ENCODE measurements at regions not wholly inside any gene's neighbourhood (a gene's known extent, or its start where the extent isn't known, plus 50 kb on each side); places are given as distances from the start of the nearest gene placed in this dataset.

GRCh38 chr4:75370576-75370975 is 143.6 kb downstream of the RCHY1 start:
- TF ChIP-seq POLR2AphosphoS5 (IDR thresholded peaks at IDR 0.05; ENCODE audit: low read depth, low read length), result no peak
- TF ChIP-seq, protein P1, sequence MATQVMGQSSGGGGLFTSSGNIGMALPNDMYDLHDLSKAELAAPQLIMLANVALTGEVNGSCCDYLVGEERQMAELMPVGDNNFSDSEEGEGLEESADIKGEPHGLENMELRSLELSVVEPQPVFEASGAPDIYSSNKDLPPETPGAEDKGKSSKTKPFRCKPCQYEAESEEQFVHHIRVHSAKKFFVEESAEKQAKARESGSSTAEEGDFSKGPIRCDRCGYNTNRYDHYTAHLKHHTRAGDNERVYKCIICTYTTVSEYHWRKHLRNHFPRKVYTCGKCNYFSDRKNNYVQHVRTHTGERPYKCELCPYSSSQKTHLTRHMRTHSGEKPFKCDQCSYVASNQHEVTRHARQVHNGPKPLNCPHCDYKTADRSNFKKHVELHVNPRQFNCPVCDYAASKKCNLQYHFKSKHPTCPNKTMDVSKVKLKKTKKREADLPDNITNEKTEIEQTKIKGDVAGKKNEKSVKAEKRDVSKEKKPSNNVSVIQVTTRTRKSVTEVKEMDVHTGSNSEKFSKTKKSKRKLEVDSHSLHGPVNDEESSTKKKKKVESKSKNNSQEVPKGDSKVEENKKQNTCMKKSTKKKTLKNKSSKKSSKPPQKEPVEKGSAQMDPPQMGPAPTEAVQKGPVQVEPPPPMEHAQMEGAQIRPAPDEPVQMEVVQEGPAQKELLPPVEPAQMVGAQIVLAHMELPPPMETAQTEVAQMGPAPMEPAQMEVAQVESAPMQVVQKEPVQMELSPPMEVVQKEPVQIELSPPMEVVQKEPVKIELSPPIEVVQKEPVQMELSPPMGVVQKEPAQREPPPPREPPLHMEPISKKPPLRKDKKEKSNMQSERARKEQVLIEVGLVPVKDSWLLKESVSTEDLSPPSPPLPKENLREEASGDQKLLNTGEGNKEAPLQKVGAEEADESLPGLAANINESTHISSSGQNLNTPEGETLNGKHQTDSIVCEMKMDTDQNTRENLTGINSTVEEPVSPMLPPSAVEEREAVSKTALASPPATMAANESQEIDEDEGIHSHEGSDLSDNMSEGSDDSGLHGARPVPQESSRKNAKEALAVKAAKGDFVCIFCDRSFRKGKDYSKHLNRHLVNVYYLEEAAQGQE (IDR thresholded peaks at IDR 0.05; ENCODE audit: insufficient read depth in 1 of 2, low read depth in 2 of 2, low read length in 2 of 2), result no peak

Measured in PFSK-1 (cell line).